Midbrain (tissue), 1 donor: ENCODE measurements at regions not wholly inside any gene's neighbourhood (a gene's known extent, or its start where the extent isn't known, plus 50 kb on each side); places are given as distances from the start of the nearest gene placed in this dataset.

ENCODE experiments used
- DNase-seq: peaks from one replicate; lab custom pipeline; 2025; lab: John Stamatoyannopoulos, UW

GRCh38 chr14:97266653-97267052 lies 469.5 kb downstream of the VRK1 start:
- DNase-seq = no peak

DNA sequence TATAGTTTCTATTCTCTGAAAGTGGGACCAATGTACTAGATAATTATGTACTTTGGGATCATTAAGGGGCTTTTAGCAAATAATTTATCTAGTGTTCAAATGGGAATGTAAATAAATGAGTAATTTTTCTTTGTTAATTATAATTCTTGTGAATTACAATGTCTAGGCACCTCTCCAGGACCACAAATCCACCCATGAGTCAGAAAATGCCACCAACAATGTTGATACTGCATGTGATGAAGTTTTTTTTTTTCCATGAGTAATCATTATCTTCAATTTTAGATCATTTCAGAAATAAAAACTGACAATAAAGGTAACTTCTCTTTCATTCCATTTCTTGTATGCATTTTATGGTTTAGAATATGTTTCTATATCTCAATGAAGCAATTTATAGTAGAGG lies 470.3 kb downstream of the VRK1 start:
- DNase-seq = no peak

- DNase-seq = no peak
Observed at GRCh38 chr14:97268097-97268496, 470.9 kb downstream of the VRK1 start.

DNA sequence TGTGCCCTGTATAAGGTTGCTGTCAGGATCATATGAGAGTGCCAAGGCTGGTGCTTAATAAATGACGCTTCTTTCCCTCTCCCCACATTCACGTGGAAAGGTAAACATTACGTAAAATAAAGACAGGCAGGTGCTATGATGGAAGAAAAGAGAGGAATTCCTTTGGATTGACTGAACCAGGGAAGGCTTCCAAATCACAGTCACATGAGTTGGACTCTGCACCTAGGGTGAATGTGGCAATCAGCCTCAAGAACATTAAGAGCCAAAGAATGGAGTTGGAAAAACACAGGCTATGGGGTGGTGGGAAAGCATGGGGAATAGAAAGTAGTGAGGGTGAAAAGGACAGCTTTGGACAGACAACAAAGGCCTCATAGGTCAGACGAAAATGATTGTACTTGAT lies 473.1 kb downstream of the VRK1 start:
- no peak for DNase-seq

GRCh38 chr14:97271451-97271960 lies 474.3 kb downstream of the VRK1 start:
- DNase-seq = no peak

DNA sequence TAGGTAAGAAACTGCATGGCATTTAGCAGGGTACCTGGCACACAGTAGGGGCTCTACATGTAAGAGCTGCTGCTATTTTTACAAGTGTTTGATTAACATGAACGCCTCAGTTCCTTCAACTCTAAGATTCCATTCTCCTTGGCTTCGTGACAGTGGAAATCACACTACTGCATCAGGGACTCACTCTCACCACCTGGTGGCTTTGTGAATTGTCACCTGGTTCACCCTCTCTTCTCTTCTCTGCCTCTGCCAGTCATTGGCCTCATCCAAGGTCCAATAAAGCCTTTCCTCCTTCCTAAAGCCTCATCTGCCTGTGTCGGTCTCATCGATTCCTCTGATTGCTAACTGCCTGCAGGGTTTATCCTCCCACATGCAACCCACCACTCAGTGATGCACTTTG lies 476.4 kb downstream of the VRK1 start:
- no peak for DNase-seq

DNA sequence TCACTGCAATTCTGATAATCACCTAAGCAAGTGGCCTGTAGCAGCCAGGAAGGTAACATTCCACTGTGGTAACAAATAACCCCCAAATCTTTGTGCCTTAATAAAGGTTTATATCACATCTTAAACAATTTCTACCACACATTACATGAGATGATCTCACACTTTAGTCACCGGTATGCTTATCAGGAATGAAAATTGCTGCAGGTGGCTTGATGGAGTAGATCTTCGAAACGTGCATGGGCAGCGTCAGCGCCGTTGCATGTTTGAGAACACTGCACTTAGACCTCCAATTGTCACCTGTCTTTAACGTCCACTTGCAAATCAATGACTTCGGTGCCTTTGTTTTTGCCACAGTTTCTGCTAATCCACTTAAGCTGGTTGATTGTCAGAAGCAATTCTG lies 477.4 kb downstream of the VRK1 start:
- DNase-seq = no peak

GRCh38 chr14:97275276-97275675 lies 478.1 kb downstream of the VRK1 start:
- DNase-seq = no peak

- DNase-seq = no peak
Observed at GRCh38 chr14:97276573-97276972, 479.4 kb downstream of the VRK1 start.

- DNase-seq = no peak
Observed at GRCh38 chr14:97277711-97278110, 480.5 kb downstream of the VRK1 start.

- no peak for DNase-seq
Observed at GRCh38 chr14:97280526-97280925, 483.3 kb downstream of the VRK1 start.

DNA sequence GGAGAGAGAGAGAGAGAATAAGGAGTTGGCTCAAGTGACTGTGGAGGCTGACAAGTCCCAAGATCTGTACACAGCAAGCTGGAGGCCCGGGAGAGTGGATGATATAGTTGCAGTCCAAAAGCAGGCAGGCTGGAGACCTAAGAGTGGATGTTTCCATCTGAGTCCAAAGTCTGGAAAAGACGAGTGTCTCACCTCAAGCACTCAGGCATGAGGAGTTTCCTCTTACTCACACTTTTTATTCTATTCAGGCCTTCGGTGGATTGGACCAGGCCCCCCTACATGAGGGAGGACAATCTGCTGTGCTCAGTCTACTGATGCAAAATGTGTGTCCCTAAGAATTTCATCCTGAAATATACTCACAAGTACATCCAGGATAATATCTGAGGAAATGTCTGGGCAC lies 484.6 kb downstream of the VRK1 start:
- DNase-seq = no peak

DNA sequence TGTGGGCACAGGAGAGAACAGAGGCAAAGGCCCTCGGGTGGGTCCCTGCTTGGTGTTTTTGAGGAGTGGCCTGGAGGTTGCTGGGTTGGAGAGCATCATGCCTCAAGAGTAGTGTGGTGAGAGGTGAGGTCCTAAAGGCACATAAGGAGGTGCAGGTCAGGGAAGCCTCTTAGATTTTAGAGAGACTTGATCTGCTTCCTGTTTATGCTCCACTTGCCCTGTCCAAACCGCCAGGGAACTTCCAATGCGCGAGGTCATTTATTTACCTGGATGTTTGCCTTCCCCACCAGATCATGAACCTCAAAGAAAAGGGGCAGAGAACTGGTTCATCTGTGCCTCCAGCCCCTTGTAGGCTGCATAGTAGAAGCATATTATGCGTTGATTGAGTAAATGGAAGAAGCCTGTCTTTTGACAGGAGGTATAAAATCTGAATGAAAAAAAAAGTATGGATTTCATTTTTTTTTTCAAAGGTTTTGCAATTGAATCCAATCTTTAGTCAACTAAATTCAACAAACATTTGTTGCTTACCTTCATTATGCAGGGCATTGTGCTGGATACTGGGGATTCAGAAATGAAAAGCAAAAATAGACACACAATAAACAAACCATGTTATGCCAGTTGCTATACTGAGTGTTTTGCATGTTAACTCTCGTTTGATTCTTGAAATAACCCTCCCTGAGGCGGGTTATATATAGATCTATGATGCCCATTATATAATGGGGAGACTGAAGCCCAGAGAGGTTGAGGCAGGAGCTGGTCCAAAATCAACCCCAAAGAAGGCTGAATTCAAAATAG lies 485.2 kb downstream of the VRK1 start:
- DNase-seq = no peak

DNA sequence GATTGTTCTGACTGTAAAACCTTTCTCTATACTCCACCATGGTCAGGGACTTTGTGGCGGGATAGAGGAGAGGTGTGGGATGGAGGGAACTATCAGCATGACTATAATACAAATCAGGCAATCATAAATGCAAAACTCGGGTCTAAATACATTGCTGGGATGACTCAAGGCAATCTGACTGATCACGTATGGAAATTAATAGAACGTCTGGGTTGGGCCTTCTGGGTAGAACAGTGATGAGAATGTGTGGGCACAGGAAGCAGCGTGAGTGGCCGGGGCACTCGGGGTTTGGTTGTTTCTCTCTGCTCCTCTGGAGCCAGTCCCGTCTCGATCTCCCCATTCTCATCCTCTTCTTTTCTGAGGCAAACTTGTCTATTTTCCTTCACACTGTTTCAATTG lies 485.8 kb downstream of the VRK1 start:
- DNase-seq = no peak

- no peak for DNase-seq
Observed at GRCh38 chr14:97283426-97283825, 486.2 kb downstream of the VRK1 start.

- DNase-seq = no peak
Observed at GRCh38 chr14:97283841-97284240, 486.7 kb downstream of the VRK1 start.

- no peak for DNase-seq
Observed at GRCh38 chr14:97287956-97288355, 490.8 kb downstream of the VRK1 start.

DNA sequence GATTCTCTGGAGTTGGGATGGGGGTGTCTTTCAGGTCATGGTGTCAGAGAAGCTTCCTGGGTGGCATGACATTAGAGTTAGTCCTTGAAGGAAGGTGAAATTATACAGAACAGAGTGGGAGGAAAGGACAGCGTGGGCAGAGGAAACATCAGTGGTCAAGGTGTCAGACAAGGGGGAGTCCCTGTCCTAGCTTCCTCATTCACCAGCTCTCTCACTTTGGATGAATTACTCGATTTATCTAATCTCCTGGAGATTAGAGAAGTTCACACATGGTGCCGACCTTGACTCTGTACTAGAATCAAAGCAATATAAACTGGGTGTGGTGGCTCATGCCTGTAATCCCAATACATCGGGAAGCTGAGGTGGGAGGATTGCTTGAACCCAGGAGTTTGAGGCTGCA lies 492.9 kb downstream of the VRK1 start:
- DNase-seq = no peak

GRCh38 chr14:97290977-97291376 lies 493.8 kb downstream of the VRK1 start:
- no peak for DNase-seq

- no peak for DNase-seq
Observed at GRCh38 chr14:97293659-97294058, 496.5 kb downstream of the VRK1 start.

DNA sequence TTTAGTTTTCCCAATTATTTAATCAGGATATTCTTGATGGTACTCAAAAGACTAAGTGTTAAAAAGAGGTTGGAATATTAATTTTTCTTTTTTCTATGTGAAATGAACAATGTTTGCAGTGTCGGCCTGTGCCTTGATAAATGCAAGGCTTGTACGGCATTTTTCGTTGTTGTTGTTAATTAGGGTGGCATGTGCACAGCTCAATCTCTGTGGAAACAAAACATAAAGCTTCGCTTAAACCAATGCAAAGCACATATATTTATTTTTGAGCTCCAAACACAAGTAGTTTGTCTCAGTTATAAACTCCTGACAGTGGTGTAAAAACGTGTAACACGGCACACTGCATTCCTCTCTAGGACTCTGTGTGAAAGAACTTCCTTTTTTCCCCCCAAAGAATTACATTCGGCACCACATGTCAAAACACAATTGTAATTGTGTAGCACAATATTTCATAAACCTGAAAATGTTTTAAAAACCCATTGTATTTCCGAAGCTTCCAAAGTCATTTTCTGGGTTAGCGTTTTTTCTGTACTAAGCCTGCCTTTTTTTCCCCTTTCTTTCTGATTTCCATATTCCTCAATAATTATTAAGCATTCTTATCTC lies 498.0 kb downstream of the VRK1 start:
- DNase-seq = no peak

DNA sequence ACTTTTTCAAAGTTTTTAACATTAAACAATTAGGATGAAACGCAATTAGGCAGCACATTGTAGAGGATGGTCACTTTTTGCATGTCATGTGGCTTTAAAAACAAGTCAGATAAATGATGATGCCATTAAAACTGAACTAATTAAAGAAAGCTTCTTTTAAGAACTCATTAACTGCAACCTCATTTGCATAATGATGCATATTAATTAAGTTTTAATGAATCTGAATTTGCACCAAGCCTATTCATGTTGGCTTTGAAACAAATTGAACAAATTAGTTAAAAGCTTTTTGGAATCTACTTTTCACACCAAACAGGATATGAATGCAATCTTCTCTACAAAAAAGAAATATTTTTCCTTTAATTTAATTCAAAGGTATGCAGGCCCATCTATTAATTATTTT lies 499.0 kb downstream of the VRK1 start:
- no peak for DNase-seq

GRCh38 chr14:97297100-97297499 lies 499.9 kb downstream of the VRK1 start:
- no peak for DNase-seq

GRCh38 chr14:97298331-97298730 lies 501.1 kb downstream of the VRK1 start:
- no peak for DNase-seq
